ENCODE measurements at regions not wholly inside any gene's neighbourhood (a gene's known extent, or its start where the extent isn't known, plus 50 kb on each side); places are given as distances from the start of the nearest gene placed in this dataset.
"Not testable (repeated sequence)": the region's sequence is repeated elsewhere in the genome, so short reads cannot be mapped to it uniquely, and the experiment has no call there.

DNA sequence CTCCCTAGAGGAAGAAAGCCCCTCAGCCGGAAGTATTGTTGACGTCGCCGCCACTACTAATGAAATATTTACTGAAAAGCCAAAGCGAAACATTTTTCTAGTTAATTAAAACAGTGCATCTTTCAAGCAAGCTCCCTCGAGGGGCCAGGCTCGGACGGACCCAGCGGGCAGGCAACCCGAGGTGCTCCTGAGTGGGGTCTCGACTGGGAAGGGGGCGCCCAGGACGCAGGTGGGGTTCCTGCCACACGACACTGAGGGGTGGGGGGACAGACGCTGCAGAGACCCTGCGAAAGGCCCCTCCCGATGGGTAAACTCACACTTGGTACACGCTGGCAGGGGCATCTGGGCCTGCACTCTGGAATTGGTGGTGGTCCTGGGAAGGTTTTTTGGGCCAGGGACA is 72.4 kb upstream of the ADGRA1 start:
- TF ChIP-seq, protein P1, sequence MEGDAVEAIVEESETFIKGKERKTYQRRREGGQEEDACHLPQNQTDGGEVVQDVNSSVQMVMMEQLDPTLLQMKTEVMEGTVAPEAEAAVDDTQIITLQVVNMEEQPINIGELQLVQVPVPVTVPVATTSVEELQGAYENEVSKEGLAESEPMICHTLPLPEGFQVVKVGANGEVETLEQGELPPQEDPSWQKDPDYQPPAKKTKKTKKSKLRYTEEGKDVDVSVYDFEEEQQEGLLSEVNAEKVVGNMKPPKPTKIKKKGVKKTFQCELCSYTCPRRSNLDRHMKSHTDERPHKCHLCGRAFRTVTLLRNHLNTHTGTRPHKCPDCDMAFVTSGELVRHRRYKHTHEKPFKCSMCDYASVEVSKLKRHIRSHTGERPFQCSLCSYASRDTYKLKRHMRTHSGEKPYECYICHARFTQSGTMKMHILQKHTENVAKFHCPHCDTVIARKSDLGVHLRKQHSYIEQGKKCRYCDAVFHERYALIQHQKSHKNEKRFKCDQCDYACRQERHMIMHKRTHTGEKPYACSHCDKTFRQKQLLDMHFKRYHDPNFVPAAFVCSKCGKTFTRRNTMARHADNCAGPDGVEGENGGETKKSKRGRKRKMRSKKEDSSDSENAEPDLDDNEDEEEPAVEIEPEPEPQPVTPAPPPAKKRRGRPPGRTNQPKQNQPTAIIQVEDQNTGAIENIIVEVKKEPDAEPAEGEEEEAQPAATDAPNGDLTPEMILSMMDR (IDR thresholded peaks at IDR 0.05; ENCODE audit: low read depth, low read length, missing control alignments), result no peak
- Histone ChIP-seq H3K4me3 (ENCODE audit: low read depth, low read length) (no peak overlapping the region), H3K27ac (no peak overlapping the region), H3K36me3 (replicated peaks) (no peaks in the 10 kb centered on the region), H3K27me3 (replicated peaks) (no peaks in the 10 kb centered on the region)
- in situ Hi-C loops (cut with HindIII; ENCODE audit: low pct_ligation_motif_present, low sequenced_read_pairs), result no loop called here
- no peak for DNase-seq

DNA sequence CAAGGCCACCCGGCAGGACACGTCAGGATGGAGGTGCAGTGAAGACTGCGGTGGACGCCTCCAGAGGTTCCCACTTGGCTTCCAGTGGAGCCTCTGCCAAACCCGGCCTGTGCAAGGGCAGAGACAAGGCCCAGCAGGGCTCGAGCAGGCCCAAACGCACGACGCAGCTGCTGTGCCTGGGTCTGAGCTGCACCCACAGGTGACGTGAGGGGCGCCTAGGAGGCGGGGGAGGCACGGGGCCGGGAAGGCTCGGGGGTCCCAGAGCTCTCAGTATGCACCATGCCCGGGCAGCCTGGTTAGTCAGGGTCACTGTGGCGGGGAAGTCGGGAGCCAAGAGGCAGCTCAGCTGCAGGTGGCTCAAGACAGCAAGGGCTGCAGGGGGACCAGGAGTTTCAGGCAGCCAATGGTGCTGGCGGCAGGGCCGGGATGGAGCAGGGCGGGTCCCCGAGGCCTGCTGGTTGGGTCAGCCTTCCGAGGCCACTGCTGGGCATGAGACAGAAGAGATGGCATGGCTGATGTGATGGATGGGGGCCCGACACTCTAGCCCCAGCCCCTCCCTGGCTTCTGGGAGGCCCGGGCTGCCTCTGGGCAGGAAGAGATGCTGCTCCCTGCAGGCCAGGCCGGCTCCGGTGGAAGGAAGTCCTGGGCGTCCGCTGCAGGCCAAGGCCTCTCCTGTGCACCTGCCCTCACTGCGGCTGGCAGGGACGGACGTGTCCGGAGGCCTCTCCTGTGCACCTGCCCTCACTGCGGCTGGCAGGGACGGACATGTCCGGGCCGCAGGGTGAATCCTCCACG is 72.2 kb upstream of the CFAP46 start:
- no peaks in the 10 kb centered on the region for H3K27me3 ChIP-seq (replicated peaks)
- H3K36me3 ChIP-seq (replicated peaks), result no peaks in the 10 kb centered on the region
- no peak overlapping the region for H3K4me3 ChIP-seq (ENCODE audit: low read depth, low read length)
- no peak overlapping the region for H3K27ac ChIP-seq
- TF ChIP-seq, protein P1 (IDR thresholded peaks at IDR 0.05; ENCODE audit: low read depth, low read length, missing control alignments), result no peak
- in situ Hi-C loops (cut with HindIII; ENCODE audit: low pct_ligation_motif_present, low sequenced_read_pairs), result no loop called here
- DNase-seq, result no peak

DNA sequence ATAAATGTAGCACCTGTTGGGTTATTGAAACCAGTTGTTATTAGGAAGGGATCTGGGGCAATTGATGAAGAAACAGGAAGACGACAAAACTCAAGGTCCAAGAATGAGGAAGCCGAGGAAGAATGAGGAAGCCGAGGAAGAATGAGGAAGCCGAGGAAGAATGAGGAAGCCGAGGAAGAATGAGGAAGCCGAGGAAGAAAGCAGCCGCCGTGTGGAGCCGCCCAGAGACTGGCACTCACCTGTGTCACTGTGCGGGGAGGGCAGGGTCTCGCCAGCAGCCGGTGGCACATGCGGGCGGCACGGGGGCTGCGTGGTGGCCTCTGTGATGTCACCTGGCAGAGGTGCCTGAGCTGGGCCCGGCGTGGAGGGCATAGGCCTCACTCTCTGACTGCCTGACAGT is 71.1 kb upstream of the CFAP46 start:
- H3K27me3 ChIP-seq (replicated peaks), result no peaks in the 10 kb centered on the region
- TF ChIP-seq, protein P1 (IDR thresholded peaks at IDR 0.05; ENCODE audit: low read depth, low read length, missing control alignments), result no peak
- H3K27ac ChIP-seq, result no peak overlapping the region
- H3K36me3 ChIP-seq (replicated peaks), result no peaks in the 10 kb centered on the region
- H3K4me3 ChIP-seq (ENCODE audit: low read depth, low read length), result no peak overlapping the region
- in situ Hi-C loops (cut with HindIII; ENCODE audit: low pct_ligation_motif_present, low sequenced_read_pairs), result no loop called here
- no peak for DNase-seq

DNA sequence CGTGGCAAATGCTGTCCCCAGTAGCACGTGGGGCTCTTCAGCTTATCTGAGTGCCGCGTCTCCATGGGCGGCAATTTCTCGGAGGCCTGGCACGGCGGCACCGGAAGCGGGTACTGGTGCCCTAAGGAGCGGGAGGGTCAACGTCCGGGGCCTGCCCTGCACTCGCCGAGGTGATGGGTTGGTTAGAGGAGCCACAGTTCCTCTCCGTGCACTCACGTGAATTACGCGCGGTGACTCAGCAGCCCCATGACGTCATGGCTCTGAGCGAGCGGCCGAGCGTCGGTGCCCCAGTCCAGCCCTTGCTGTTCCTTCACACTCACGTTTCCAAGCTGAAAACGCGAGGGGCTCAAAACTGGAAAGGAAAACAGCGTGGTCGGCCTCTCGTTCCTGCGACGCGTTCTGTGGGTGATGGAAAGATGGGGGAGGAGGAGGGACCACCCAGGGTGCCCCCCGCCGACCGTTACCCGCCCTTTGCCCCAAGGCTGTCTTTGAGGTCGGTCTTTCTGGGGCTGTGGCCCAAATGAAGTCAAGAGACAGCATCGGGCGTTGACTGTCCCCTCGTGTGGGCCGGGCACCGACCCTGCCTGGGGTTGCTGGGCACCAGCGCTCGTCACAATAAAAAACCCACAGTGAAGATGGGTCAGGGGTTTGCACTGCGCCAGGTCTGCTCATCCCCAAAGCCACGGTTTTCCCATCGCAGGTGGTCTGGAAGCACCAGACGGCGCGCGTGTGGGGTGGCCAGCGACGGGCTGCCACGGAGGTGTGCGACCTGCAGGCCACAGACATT is 70.4 kb upstream of the CFAP46 start:
- no peak overlapping the region for H3K27ac ChIP-seq
- no peak for DNase-seq
- no peaks in the 10 kb centered on the region for H3K36me3 ChIP-seq (replicated peaks)
- in situ Hi-C loops (cut with HindIII; ENCODE audit: low pct_ligation_motif_present, low sequenced_read_pairs), result no loop called here
- no peaks in the 10 kb centered on the region for H3K27me3 ChIP-seq (replicated peaks)
- TF ChIP-seq, protein P1 (IDR thresholded peaks at IDR 0.05; ENCODE audit: low read depth, low read length, missing control alignments), result no peak
- no peak overlapping the region for H3K4me3 ChIP-seq (ENCODE audit: low read depth, low read length)

DNA sequence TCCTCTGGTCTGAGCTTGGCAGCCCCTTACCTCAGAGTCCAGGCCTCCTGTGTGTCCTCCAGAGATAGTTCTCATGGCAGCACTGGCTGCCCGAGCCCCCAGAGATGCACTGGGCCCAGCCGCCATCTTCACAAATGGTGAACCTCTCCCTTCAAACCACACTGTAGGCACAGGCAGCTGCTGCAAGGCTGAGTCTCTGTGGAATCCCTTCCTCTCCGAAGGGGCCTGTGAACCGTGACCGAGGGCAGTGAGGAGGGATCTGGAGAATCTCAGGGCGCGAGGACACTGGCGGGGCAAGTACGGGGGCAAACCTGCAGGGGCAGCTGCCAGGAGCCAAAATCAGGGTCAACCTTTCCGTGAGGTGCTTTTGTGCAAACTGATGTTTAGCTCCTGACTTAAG is 69.5 kb upstream of the CFAP46 start:
- DNase-seq, result no peak
- TF ChIP-seq, protein P1 (IDR thresholded peaks at IDR 0.05; ENCODE audit: low read depth, low read length, missing control alignments), result no peak
- Histone ChIP-seq H3K4me3 (ENCODE audit: low read depth, low read length) (no peak overlapping the region), H3K27ac (no peak overlapping the region), H3K36me3 (replicated peaks) (no peaks in the 10 kb centered on the region), H3K27me3 (replicated peaks) (no peaks in the 10 kb centered on the region)
- in situ Hi-C loops (cut with HindIII; ENCODE audit: low pct_ligation_motif_present, low sequenced_read_pairs), result no loop called here

DNA sequence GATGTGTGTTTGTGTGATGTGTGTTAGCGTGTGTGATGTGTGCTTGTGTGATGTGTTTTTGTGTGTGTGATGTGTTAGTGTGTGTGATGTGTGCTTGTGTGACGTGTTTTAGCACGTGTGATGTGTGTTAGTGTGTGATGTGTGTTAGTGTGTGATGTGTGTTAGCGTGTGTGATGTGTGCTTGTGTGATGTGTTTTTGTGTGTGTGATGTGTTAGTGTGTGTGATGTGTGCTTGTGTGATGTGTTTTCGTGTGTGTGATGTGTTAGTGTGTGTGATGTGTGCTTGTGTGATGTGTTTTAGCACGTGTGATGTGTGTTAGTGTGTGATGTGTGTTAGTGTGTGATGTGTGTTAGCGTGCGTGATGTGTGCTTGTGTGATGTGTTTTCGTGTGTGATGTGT is 69.0 kb upstream of the CFAP46 start:
- in situ Hi-C loops (cut with HindIII; ENCODE audit: low pct_ligation_motif_present, low sequenced_read_pairs); H3K27me3 ChIP-seq (replicated peaks); H3K36me3 ChIP-seq (replicated peaks); DNase-seq; H3K4me3 ChIP-seq (ENCODE audit: low read depth, low read length); H3K27ac ChIP-seq: not testable (repeated sequence)

DNA sequence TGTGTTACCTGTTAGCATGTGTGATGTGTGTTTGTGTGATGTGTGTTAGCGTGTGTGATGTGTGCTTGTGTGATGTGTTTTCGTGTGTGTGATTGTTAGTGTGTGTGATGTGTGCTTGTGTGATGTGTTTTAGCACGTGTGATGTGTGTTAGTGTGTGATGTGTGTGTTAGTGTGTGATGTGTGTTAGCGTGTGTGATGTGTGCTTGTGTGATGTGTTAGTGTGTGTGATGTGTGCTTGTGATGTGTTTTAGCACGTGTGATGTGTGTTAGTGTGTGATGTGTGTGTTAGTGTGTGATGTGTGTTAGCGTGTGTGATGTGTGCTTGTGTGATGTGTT is 68.4 kb upstream of the CFAP46 start:
- DNase-seq; H3K4me3 ChIP-seq (ENCODE audit: low read depth, low read length); in situ Hi-C loops (cut with HindIII; ENCODE audit: low pct_ligation_motif_present, low sequenced_read_pairs); H3K27ac ChIP-seq; H3K36me3 ChIP-seq (replicated peaks); H3K27me3 ChIP-seq (replicated peaks): not testable (repeated sequence)

Measured in brain microvascular endothelial cell (primary cell).